Endothelial cell (in vitro differentiated cells): ENCODE measurements at regions not wholly inside any gene's neighbourhood (a gene's known extent, or its start where the extent isn't known, plus 50 kb on each side); places are given as distances from the start of the nearest gene placed in this dataset.

Experiments used
- DNase-seq: peaks from one replicate; pipeline ENCODE4 v3.0.0; 2021; ENCODE audit warnings: low spot score
- H3K27ac Mint-ChIP-seq: one replicate; pipeline ENCODE4 v1.8.0; 2021; ENCODE audit warnings: mixed read lengths, inconsistent platforms; ENCODE audit not compliant: unreplicated experiment
- H3K27me3 Mint-ChIP-seq: one replicate; pipeline ENCODE4 v1.8.0; 2021; ENCODE audit warnings: mild to moderate bottlenecking, moderate library complexity, mixed read lengths, inconsistent platforms; ENCODE audit not compliant: unreplicated experiment
- H3K36me3 Mint-ChIP-seq: one replicate; pipeline ENCODE4 v1.8.0; 2021; ENCODE audit warnings: mild to moderate bottlenecking, low read depth, mixed read lengths, inconsistent platforms; ENCODE audit not compliant: unreplicated experiment
- H3K4me1 Mint-ChIP-seq: one replicate; pipeline ENCODE4 v1.8.0; 2021; ENCODE audit warnings: mild to moderate bottlenecking, mixed read lengths, inconsistent platforms; ENCODE audit not compliant: unreplicated experiment
- H3K4me3 Mint-ChIP-seq: one replicate; pipeline ENCODE4 v1.8.0; 2021; ENCODE audit warnings: mild to moderate bottlenecking, mixed read lengths, inconsistent platforms; ENCODE audit not compliant: unreplicated experiment
- H3K9me3 Mint-ChIP-seq: one replicate; pipeline ENCODE4 v1.8.0; 2021; ENCODE audit warnings: mixed read lengths, inconsistent platforms; ENCODE audit not compliant: unreplicated experiment
- CTCF ChIP-seq: fragments of 200-600 bp; sonication (generic); IDR thresholded peaks from one replicate; pipeline ENCODE4 v1.5.0; 2021; ENCODE audit warnings: antibody characterized with exemption; ENCODE audit not compliant: unreplicated experiment

- Mint-ChIP-seq H3K9me3 (peaks cover 13% of the 10 kb centered on the region), H3K27ac (no peak overlapping the region), H3K36me3 (no peaks in the 10 kb centered on the region), H3K4me3 (no peak overlapping the region), H3K4me1 (peaks cover 5% of the 10 kb centered on the region), H3K27me3 (peaks cover under 1% of the 10 kb centered on the region)
- TF ChIP-seq CTCF = no peak
- no peak for DNase-seq
Observed at GRCh38 chr2:6359964-6360363, 505.7 kb downstream of the CMPK2 start.

- no peak for TF ChIP-seq CTCF
- H3K27ac Mint-ChIP-seq = no peak overlapping the region
Observed at GRCh38 chr2:6362671-6363450, 502.8 kb downstream of the CMPK2 start.

GRCh38 chr2:6368281-6368680, 497.4 kb downstream of the CMPK2 start:
- Mint-ChIP-seq H3K27ac (no peak overlapping the region), H3K9me3 (peaks cover 5% of the 10 kb centered on the region), H3K4me3 (no peak overlapping the region), H3K27me3 (peaks cover 4% of the 10 kb centered on the region), H3K4me1 (no peaks in the 10 kb centered on the region), H3K36me3 (no peaks in the 10 kb centered on the region)
- no peak for TF ChIP-seq CTCF
- no peak for DNase-seq

More at GRCh38 chr2:6362671-6363450, 502.8 kb downstream of the CMPK2 start:
- Mint-ChIP-seq H3K4me1 (peaks cover 5% of the 10 kb centered on the region), H3K36me3 (no peaks in the 10 kb centered on the region), H3K9me3 (peaks cover 4% of the 10 kb centered on the region), H3K27me3 (peaks cover 4% of the 10 kb centered on the region), H3K4me3 (no peak overlapping the region)
- no peak for DNase-seq

GRCh38 chr2:6369266-6369665, 496.4 kb downstream of the CMPK2 start:
- TF ChIP-seq CTCF = no peak
- DNase-seq = no peak
- no peak overlapping the region for H3K4me3 Mint-ChIP-seq
- peaks cover 4% of the 10 kb centered on the region for H3K27me3 Mint-ChIP-seq
- H3K36me3 Mint-ChIP-seq = no peaks in the 10 kb centered on the region
- H3K4me1 Mint-ChIP-seq = no peaks in the 10 kb centered on the region
- no peak overlapping the region for H3K27ac Mint-ChIP-seq
- H3K9me3 Mint-ChIP-seq = peaks cover 5% of the 10 kb centered on the region

- H3K27ac Mint-ChIP-seq = no peak overlapping the region
Observed at GRCh38 chr2:6370753-6371551, 494.8 kb downstream of the CMPK2 start.

More at GRCh38 chr2:6370753-6371551, 494.8 kb downstream of the CMPK2 start:
- no peak for TF ChIP-seq CTCF
- Mint-ChIP-seq H3K9me3 (peaks cover 5% of the 10 kb centered on the region), H3K4me3 (no peak overlapping the region), H3K4me1 (no peaks in the 10 kb centered on the region), H3K27me3 (peaks cover 2% of the 10 kb centered on the region), H3K36me3 (no peaks in the 10 kb centered on the region)
- DNase-seq = no peak
